ENCODE measurements at regions not wholly inside any gene's neighbourhood (a gene's known extent, or its start where the extent isn't known, plus 50 kb on each side); places are given as distances from the start of the nearest gene placed in this dataset.
"Not testable (repeated sequence)": the region's sequence is repeated elsewhere in the genome, so short reads cannot be mapped to it uniquely, and the experiment has no call there.

- not testable (repeated sequence) for TF ChIP-seq POLR2A, SPI1, TAF1, POLR2AphosphoS5, POU2F2 (IDR thresholded peaks at IDR 0.05; ENCODE audit: low read depth, low read length)
Observed at GRCh38 chr1:73667959-73668358, 530.0 kb downstream of the LRRIQ3 start.
